ENCODE measurements at regions not wholly inside any gene's neighbourhood (a gene's known extent, or its start where the extent isn't known, plus 50 kb on each side); places are given as distances from the start of the nearest gene placed in this dataset.
"Not testable (repeated sequence)": the region's sequence is repeated elsewhere in the genome, so short reads cannot be mapped to it uniquely, and the experiment has no call there.

DNA sequence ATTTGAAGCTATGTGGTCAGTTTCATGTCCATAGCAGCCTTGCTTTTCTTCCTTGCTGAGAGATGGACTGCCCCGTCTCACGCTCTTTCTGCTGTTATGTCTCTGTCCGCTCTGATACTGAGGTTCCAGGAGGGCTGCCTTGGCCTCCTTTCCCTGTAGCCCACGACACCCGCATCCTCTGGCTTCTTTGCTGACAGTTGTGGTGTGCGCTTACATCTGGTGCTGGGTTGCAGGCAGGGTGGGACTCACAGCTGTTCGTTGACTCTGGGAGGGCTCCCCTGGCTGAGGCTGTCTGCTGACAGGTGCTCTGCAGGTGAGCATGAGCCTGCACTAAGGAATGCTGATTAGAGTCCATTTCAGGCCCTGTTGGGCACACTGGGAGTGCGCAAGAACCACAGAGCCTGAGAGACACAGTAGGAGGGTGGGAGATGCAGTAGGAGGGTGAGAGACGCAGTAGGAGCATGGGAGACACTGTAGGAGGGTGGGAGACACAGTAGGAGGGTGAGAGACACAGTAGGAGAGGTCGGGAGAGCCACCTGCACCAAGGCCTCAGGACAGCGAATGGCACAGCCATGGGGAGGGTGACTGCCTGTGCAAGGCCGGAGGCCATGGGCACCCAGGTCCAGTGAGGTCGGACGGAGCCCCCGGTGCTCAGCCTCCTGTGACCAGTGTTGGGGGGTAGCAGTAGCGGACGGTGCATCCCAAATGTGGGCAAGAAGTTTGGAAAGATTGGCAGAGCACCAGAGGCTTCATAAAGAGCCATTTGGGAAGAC is 71.5 kb downstream of the NPIPB11 start:
- not testable (repeated sequence) for TF ChIP-seq POLR2A (IDR thresholded peaks at IDR 0.05; ENCODE audit: low read depth, low read length); TAF1 (IDR thresholded peaks at IDR 0.05; ENCODE audit: borderline replicate concordance, low read depth, low read length)

Measured in GM12892 (cell line).